ENCODE measurements at regions not wholly inside any gene's neighbourhood (a gene's known extent, or its start where the extent isn't known, plus 50 kb on each side); places are given as distances from the start of the nearest gene placed in this dataset.

- TF ChIP-seq CTCF (conservative IDR thresholded peaks at IDR 0.05; ENCODE audit: low read depth, low read length) = no peak
- DNase-seq (ENCODE audit: low read depth) = no peak
- no peak overlapping the region for H3K4me3 ChIP-seq (ENCODE audit: low read depth, low read length)
Observed at GRCh38 chr14:97782871-97783414, 985.8 kb downstream of the VRK1 start.

GRCh38 chr14:97785495-97785894 is 988.3 kb downstream of the VRK1 start:
- no peak overlapping the region for H3K4me3 ChIP-seq (ENCODE audit: low read depth, low read length)
- DNase-seq (ENCODE audit: low read depth) = no peak
- no peak for TF ChIP-seq CTCF (conservative IDR thresholded peaks at IDR 0.05; ENCODE audit: low read depth, low read length)

GRCh38 chr14:97788364-97788763 is 991.2 kb downstream of the VRK1 start:
- H3K4me3 ChIP-seq (ENCODE audit: low read depth, low read length) = no peak overlapping the region
- no peak for TF ChIP-seq CTCF (conservative IDR thresholded peaks at IDR 0.05; ENCODE audit: low read depth, low read length)
- no peak for DNase-seq (ENCODE audit: low read depth)

DNA sequence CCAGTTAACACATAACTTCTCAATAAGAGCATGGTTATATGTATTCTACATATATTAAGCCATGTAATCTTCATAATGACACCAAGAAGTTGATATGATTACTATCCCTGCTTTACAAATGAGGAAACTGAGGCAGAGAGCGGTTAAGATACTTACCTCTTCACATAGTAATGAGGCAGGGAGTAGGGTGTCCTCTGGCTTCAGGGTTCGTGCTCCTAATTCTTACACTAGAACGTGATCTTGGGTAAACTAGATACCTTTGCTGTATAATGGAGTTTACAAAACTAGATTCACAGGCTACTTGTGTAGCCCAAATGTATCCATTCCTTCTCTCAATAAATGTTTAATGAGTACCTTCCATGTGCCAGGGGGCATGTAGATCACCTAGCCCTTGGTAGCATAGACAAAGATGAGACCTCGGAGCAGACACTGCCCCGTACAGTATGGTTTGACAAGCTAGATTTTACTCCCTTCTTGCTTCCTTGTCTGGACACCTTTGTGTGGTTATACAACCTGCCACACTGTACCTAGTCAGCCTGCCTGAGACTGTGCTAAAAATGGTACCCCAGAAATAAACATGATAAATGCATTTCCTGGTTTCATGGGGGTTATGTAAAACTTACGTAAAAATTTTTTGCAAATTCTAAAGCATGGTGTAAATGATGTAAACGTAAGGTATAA is 991.8 kb downstream of the VRK1 start:
- no peak for TF ChIP-seq CTCF (conservative IDR thresholded peaks at IDR 0.05; ENCODE audit: low read depth, low read length)
- no peak for DNase-seq (ENCODE audit: low read depth)
- no peak overlapping the region for H3K4me3 ChIP-seq (ENCODE audit: low read depth, low read length)

- H3K4me3 ChIP-seq (ENCODE audit: low read depth, low read length) = no peak overlapping the region
Observed at GRCh38 chr14:97791072-97791471, 993.9 kb downstream of the VRK1 start.

GRCh38 chr14:97791906-97792305 is 994.7 kb downstream of the VRK1 start:
- TF ChIP-seq CTCF (conservative IDR thresholded peaks at IDR 0.05; ENCODE audit: low read depth, low read length) = no peak
- no peak for DNase-seq (ENCODE audit: low read depth)
- H3K4me3 ChIP-seq (ENCODE audit: low read depth, low read length) = no peak overlapping the region

More at GRCh38 chr14:97791072-97791471, 993.9 kb downstream of the VRK1 start:
- no peak for TF ChIP-seq CTCF (conservative IDR thresholded peaks at IDR 0.05; ENCODE audit: low read depth, low read length)
- DNase-seq (ENCODE audit: low read depth) = no peak

DNA sequence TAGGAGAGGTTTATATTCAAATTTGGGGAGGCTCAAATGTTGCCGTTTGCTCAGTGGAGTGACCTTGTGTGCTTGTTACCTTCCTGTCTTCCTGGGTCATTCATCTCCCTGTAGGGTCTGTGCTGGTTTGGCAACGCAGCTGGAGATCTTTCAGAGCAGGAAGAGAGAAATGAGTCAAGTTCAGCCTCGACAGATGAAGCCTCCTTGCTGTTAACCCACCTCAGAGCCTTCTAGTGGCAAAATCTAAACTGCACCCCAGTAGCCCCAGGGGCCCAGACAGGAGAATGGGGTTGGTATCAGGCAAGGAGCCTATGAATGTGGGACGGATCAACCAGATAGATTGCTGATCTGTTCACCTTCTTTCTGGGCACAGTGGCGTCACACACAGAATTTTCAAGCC is 999.3 kb downstream of the VRK1 start:
- no peak for DNase-seq (ENCODE audit: low read depth)
- TF ChIP-seq CTCF (conservative IDR thresholded peaks at IDR 0.05; ENCODE audit: low read depth, low read length) = no peak
- no peak overlapping the region for H3K4me3 ChIP-seq (ENCODE audit: low read depth, low read length)

Measured in epithelial cell of proximal tubule (primary cell).